ENCODE measurements at regions not wholly inside any gene's neighbourhood (a gene's known extent, or its start where the extent isn't known, plus 50 kb on each side); places are given as distances from the start of the nearest gene placed in this dataset.

- no TSS peak for BruUV-seq (replicated peaks)
- intact Hi-C loops (cut with micrococcal nuclease): no loop called here
- DNase-seq (ENCODE audit: low read depth, low spot score): no peak
- ChIA-PET POLR2A (no interaction called here), CTCF (no interaction called here)
- no peak for FAIRE-seq
- H3K9me3 ChIP-seq (replicated peaks; ENCODE audit: control insufficient read depth, insufficient read depth, low read length): no peaks in the 10 kb centered on the region
- no peak overlapping the region for H3K4me2 ChIP-seq (ENCODE audit: insufficient read depth, low read length)
- H3K9ac ChIP-seq (replicated peaks; ENCODE audit: extremely low read depth, insufficient read depth, low read length): no peak overlapping the region
- no peak for TF ChIP-seq JUN (IDR thresholded peaks at IDR 0.05; ENCODE audit: borderline replicate concordance, insufficient read depth, insufficient read length, low read depth)
- no peak for TF ChIP-seq GATA2 (IDR thresholded peaks at IDR 0.05; ENCODE audit: insufficient read depth, insufficient read length, low read depth, low read length)
- TF ChIP-seq FOS (IDR thresholded peaks at IDR 0.05; ENCODE audit: borderline replicate concordance, insufficient read depth, low read length): no peak
- TF ChIP-seq MYC (IDR thresholded peaks at IDR 0.05; ENCODE audit: low read depth, low read length): no peak
- no peak for TF ChIP-seq POLR2A (IDR thresholded peaks at IDR 0.05; ENCODE audit: low read depth, low read length)
- no peak for TF ChIP-seq POLR2AphosphoS5 (IDR thresholded peaks at IDR 0.05; ENCODE audit: insufficient read depth, low read depth, low read length)
- TF ChIP-seq CTCF (IDR thresholded peaks at IDR 0.05; ENCODE audit: extremely low read depth in 1 of 2, insufficient read depth in 1 of 2, low read depth in 1 of 2, low read length in 2 of 2): no peak
- TF ChIP-seq EZH2 (IDR thresholded peaks at IDR 0.05; ENCODE audit: borderline replicate concordance, low read depth, low read length, severe bottlenecking): no peak
- no peak for TF ChIP-seq MAX (IDR thresholded peaks at IDR 0.05; ENCODE audit: insufficient read depth, insufficient read length)
- no peak overlapping the region for H3K27ac ChIP-seq (ENCODE audit: insufficient read depth, low read depth, low read length)
- no peaks in the 10 kb centered on the region for H4K20me1 ChIP-seq (replicated peaks; ENCODE audit: control insufficient read depth, extremely low read depth, insufficient read depth, low read length)
- no peaks in the 10 kb centered on the region for H3K36me3 ChIP-seq (ENCODE audit: control insufficient read depth in 2 of 2, extremely low read depth in 1 of 2, insufficient read depth in 2 of 2, low read length in 2 of 2)
- no peak overlapping the region for H3K4me3 ChIP-seq (replicated peaks in 1 of 3; ENCODE audit: insufficient read depth in 1 of 3, low read depth in 1 of 3, low read length in 3 of 3)
- H3K4me1 ChIP-seq (ENCODE audit: control insufficient read depth, extremely low read depth, insufficient read depth, low read length): no peaks in the 10 kb centered on the region
- H3K9me1 ChIP-seq (replicated peaks; ENCODE audit: control insufficient read depth, extremely low read depth, insufficient read depth, low read length): no peaks in the 10 kb centered on the region
- dilution Hi-C loops (cut with MboI; ENCODE audit: extremely low pct_ligation_motif_present, low sequenced_read_pairs): no loop called here
- H2AFZ ChIP-seq (ENCODE audit: low read depth, low read length): no peak overlapping the region
- H3K79me2 ChIP-seq (ENCODE audit: control insufficient read depth, insufficient read depth, low read length): no peaks in the 10 kb centered on the region
- no peaks in the 10 kb centered on the region for H3K27me3 ChIP-seq (ENCODE audit: control insufficient read depth in 2 of 2, insufficient read depth in 2 of 2, low read length in 2 of 2)
Observed at GRCh38 chrX:4528247-4528646, 814.8 kb upstream of the PRKX start.
